CD14-positive monocyte (primary cell): ENCODE measurements at regions not wholly inside any gene's neighbourhood (a gene's known extent, or its start where the extent isn't known, plus 50 kb on each side); places are given as distances from the start of the nearest gene placed in this dataset.
A peak's percentile ranks its signal among the peaks of the same experiment; 100 is the strongest.

Source experiments
- DNase-seq, 3 donors: peaks; one replicate each; pipeline ENCODE4 v3.0.0-alpha.2; 2011 to 2022
- H2AFZ ChIP-seq: 2 replicates; pipeline ENCODE4 v1.6.0; 2012; ENCODE audit warnings: mild to moderate bottlenecking, low read depth, low read length, inconsistent platforms; ENCODE audit not compliant: insufficient read depth, poor library complexity, severe bottlenecking
- H3K27ac ChIP-seq, 2 donors: 1 replicate in 1 of 2; 2 replicates in 1 of 2; pipeline ENCODE4 v1.5.1; 2012 to 2013; ENCODE audit warnings: low read length in 2 of 2, control low read depth in 1 of 2, inconsistent platforms in 1 of 2, low read depth in 1 of 2, mild to moderate bottlenecking in 1 of 2
- H3K27me3 ChIP-seq, 2 donors: one replicate each; pipeline versions ENCODE4 v1.6.0 to v1.6.1; 2011 to 2013; ENCODE audit warnings: low read length in 2 of 2; ENCODE audit not compliant: control insufficient read depth in 2 of 2, insufficient read depth in 2 of 2
- H3K36me3 ChIP-seq, 2 donors: replicated peaks in 1 of 2; 1 replicate in 1 of 2; 2 replicates in 1 of 2; pipeline versions ENCODE4 v1.5.1 to v1.6.1; 2012 to 2013; ENCODE audit warnings: low read length in 2 of 2, control low read depth in 1 of 2, inconsistent platforms in 1 of 2, mild to moderate bottlenecking in 1 of 2; ENCODE audit not compliant: insufficient read depth in 2 of 2, control insufficient read depth in 1 of 2
- H3K4me1 ChIP-seq, 2 donors: 1 replicate in 1 of 2; 2 replicates in 1 of 2; pipeline versions ENCODE4 v1.5.1 to v1.6.1; 2012 to 2013; ENCODE audit warnings: low read length in 2 of 2, control low read depth in 1 of 2, inconsistent platforms in 1 of 2, mild to moderate bottlenecking in 1 of 2, moderate library complexity in 1 of 2; ENCODE audit not compliant: insufficient read depth in 2 of 2, control insufficient read depth in 1 of 2
- H3K4me2 ChIP-seq: replicated peaks from 2 replicates; pipeline ENCODE3; 2012; ENCODE audit warnings: low read length, moderate library complexity, mild to moderate bottlenecking; ENCODE audit not compliant: poor library complexity, severe bottlenecking; ENCODE audit errors: extremely low read depth
- H3K4me3 ChIP-seq, 3 experiments: fragments of 200-600 bp in 1 of 3; sonication (generic) in 1 of 3; replicated peaks in 1 of 3; 1 replicate in 2 of 3; 2 replicates in 1 of 3; pipeline ENCODE4 v1.5.1; 2011 to 2013; ENCODE audit warnings: low read length in 3 of 3, mild to moderate bottlenecking in 3 of 3, control low read depth in 2 of 3, low read depth in 2 of 3, inconsistent platforms in 1 of 3, moderate library complexity in 1 of 3
- H3K79me2 ChIP-seq: 2 replicates; pipeline ENCODE4 v1.6.0; 2012; ENCODE audit warnings: mild to moderate bottlenecking, control low read depth, inconsistent platforms, low read length, moderate library complexity; ENCODE audit not compliant: insufficient read depth
- H3K9ac ChIP-seq: 2 replicates; pipeline ENCODE4 v1.6.0; 2017; ENCODE audit warnings: low read length, mild to moderate bottlenecking; ENCODE audit not compliant: insufficient read depth, poor library complexity, severe bottlenecking
- H3K9me3 ChIP-seq, 2 donors: replicated peaks in 1 of 2; 1 replicate in 1 of 2; 2 replicates in 1 of 2; pipeline versions ENCODE4 v1.5.1 to v1.6.1; 2012 to 2013; ENCODE audit warnings: low read length in 2 of 2, control low read depth in 1 of 2; ENCODE audit not compliant: control insufficient read depth in 1 of 2, insufficient read depth in 1 of 2
- H4K20me1 ChIP-seq: 2 replicates; pipeline ENCODE4 v1.6.0; 2012; ENCODE audit warnings: mild to moderate bottlenecking, low read length, control low read depth, moderate library complexity; ENCODE audit not compliant: insufficient read depth
- H3K27ac Mint-ChIP-seq, 7 donors: one replicate each; pipeline ENCODE4 v1.8.0; 2020; ENCODE audit warnings: mild to moderate bottlenecking in 7 of 7, mixed read lengths in 7 of 7, moderate library complexity in 6 of 7, inconsistent platforms in 2 of 7
- H3K27me3 Mint-ChIP-seq, 3 donors: one replicate each; pipeline ENCODE4 v1.8.0; 2021 to 2022; ENCODE audit warnings: low read depth in 3 of 3, mild to moderate bottlenecking in 3 of 3, mixed read lengths in 3 of 3, moderate library complexity in 3 of 3, inconsistent platforms in 1 of 3
- H3K36me3 Mint-ChIP-seq, 2 donors: one replicate each; pipeline ENCODE4 v1.8.0; 2020; ENCODE audit warnings: mixed read lengths in 2 of 2, inconsistent platforms in 1 of 2, mild to moderate bottlenecking in 1 of 2
- H3K4me1 Mint-ChIP-seq: one replicate; pipeline ENCODE4 v1.8.0; 2020; ENCODE audit warnings: mild to moderate bottlenecking, mixed read lengths
- H3K4me3 Mint-ChIP-seq, 2 donors: one replicate each; pipeline ENCODE4 v1.8.0; 2020; ENCODE audit warnings: mild to moderate bottlenecking in 2 of 2, mixed read lengths in 2 of 2, moderate library complexity in 1 of 2
- H3K9me3 Mint-ChIP-seq, 7 donors: one replicate each; pipeline ENCODE4 v1.8.0; 2020 to 2022; ENCODE audit warnings: mixed read lengths in 7 of 7, mild to moderate bottlenecking in 6 of 7, moderate library complexity in 6 of 7, inconsistent platforms in 2 of 7
- WGBS: methylation state at CpG from one replicate; pipeline ENCODE4 v1.1.5; 2013; ENCODE audit warnings: missing lambda C conversion rate; ENCODE audit not compliant: insufficient coverage; 5-methylcytosine and 5-hydroxymethylcytosine counted together
- intact Hi-C, 2 donors: fragments of 100-400 bp; cut with micrococcal nuclease; formaldehyde crosslinking; loops; one replicate each; pipeline versions ENCODE4 v1.15.0 to v1.15.1; 2023
- TF ChIP-seq, protein P1 (sequence below): fragments of 200-600 bp; IDR thresholded peaks from one replicate; pipeline ENCODE4 v1.8.0; 2022; ENCODE audit warnings: antibody characterized with exemption, mild to moderate bottlenecking

GRCh38 chr10:28246023-28246422, 56.8 kb downstream of the MPP7 start:
- peaks cover 28 to 49% of the 10 kb centered on the region in 2 donors for H3K4me1 ChIP-seq
- TF ChIP-seq, protein P1, sequence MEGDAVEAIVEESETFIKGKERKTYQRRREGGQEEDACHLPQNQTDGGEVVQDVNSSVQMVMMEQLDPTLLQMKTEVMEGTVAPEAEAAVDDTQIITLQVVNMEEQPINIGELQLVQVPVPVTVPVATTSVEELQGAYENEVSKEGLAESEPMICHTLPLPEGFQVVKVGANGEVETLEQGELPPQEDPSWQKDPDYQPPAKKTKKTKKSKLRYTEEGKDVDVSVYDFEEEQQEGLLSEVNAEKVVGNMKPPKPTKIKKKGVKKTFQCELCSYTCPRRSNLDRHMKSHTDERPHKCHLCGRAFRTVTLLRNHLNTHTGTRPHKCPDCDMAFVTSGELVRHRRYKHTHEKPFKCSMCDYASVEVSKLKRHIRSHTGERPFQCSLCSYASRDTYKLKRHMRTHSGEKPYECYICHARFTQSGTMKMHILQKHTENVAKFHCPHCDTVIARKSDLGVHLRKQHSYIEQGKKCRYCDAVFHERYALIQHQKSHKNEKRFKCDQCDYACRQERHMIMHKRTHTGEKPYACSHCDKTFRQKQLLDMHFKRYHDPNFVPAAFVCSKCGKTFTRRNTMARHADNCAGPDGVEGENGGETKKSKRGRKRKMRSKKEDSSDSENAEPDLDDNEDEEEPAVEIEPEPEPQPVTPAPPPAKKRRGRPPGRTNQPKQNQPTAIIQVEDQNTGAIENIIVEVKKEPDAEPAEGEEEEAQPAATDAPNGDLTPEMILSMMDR = no peak
- no peaks in the 10 kb centered on the region for H3K36me3 ChIP-seq
- H3K36me3 Mint-ChIP-seq = peaks cover 8 to 12% of the 10 kb centered on the region in 2 donors
- H3K79me2 ChIP-seq = peaks cover 85% of the 10 kb centered on the region
- H3K27me3 Mint-ChIP-seq = no peaks in the 10 kb centered on the region
- H3K4me3 ChIP-seq = no peak overlapping the region
- no peaks in the 10 kb centered on the region for H3K27me3 ChIP-seq
- no peak overlapping the region for H3K27ac ChIP-seq
- intact Hi-C loops = no loop called here
- H3K9me3 ChIP-seq = no peaks in the 10 kb centered on the region
- H3K9ac ChIP-seq = no peak overlapping the region
- no peak overlapping the region for H3K4me3 Mint-ChIP-seq
- DNase-seq = peak in 1 of 3 donors; percentile 18
- peaks cover 51% of the 10 kb centered on the region for H3K4me1 Mint-ChIP-seq
- no peak overlapping the region for H2AFZ ChIP-seq
- peaks cover 71% of the 10 kb centered on the region for H4K20me1 ChIP-seq
- no peaks in the 10 kb centered on the region for H3K9me3 Mint-ChIP-seq
- no peak overlapping the region for H3K4me2 ChIP-seq
- peak overlapping the region in 5 of 7 donors; percentile 8 to 48 (median 26) for H3K27ac Mint-ChIP-seq

GRCh38 chr10:28243923-28244322, 58.9 kb downstream of the MPP7 start:
- H3K27me3 ChIP-seq = no peaks in the 10 kb centered on the region
- Mint-ChIP-seq H3K36me3 (peaks cover 8% of the 10 kb centered on the region in 2 donors), H3K4me3 (no peak overlapping the region), H3K27ac (no peak overlapping the region), H3K4me1 (peaks cover 49% of the 10 kb centered on the region), H3K27me3 (no peaks in the 10 kb centered on the region), H3K9me3 (no peaks in the 10 kb centered on the region)
- TF ChIP-seq, protein P1 = no peak
- H4K20me1 ChIP-seq = peaks cover 80% of the 10 kb centered on the region
- H3K4me2 ChIP-seq = no peak overlapping the region
- H3K27ac ChIP-seq = no peak overlapping the region
- intact Hi-C loops = no loop called here
- no peaks in the 10 kb centered on the region for H3K36me3 ChIP-seq
- no CpG with 5 or more reads among the region's 1 CpG for WGBS
- H2AFZ ChIP-seq = no peak overlapping the region
- no peak overlapping the region for H3K9ac ChIP-seq
- H3K79me2 ChIP-seq = peaks cover 87% of the 10 kb centered on the region
- no peak overlapping the region for H3K4me3 ChIP-seq
- peaks cover 28 to 43% of the 10 kb centered on the region in 2 donors for H3K4me1 ChIP-seq
- H3K9me3 ChIP-seq = no peaks in the 10 kb centered on the region
- no peak for DNase-seq
